Left lobe of liver (tissue), 2 donors: ENCODE measurements at regions not wholly inside any gene's neighbourhood (a gene's known extent, or its start where the extent isn't known, plus 50 kb on each side); places are given as distances from the start of the nearest gene placed in this dataset.

Experiments used
- ATAC-seq: fragments of 200-7000 bp; cut with Tn5 transposase; one replicate; pipeline ENCODE4 v1.9.1; 2020; ENCODE audit warnings: mild to moderate bottlenecking, moderate library complexity
- DNase-seq: peaks from one replicate; pipeline ENCODE4 v3.0.0-alpha.2; 2020; ENCODE audit warnings: low spot score
- donor health status: DM: no; HTN: no; CAD: no; lungs with moderate emphysema.
- donor health status: DM: no; HTN: yes; CAD: no.

GRCh38 chr7:33806298-33807154, 98.8 kb upstream of the BMPER start:
- ATAC-seq = peak; percentile 47
- DNase-seq = no peak

- no peak for ATAC-seq
- DNase-seq = no peak
Observed at GRCh38 chr7:33807155-33807530, 98.2 kb upstream of the BMPER start.

- DNase-seq (no peak), ATAC-seq (peak; percentile 54)
Observed at GRCh38 chr7:33807779-33808482, 97.4 kb upstream of the BMPER start.

- DNase-seq = no peak
- no peak for ATAC-seq
Observed at GRCh38 chr7:33809228-33809627, 96.1 kb upstream of the BMPER start.

GRCh38 chr7:33810356-33810755, 95.0 kb upstream of the BMPER start:
- ATAC-seq = no peak
- no peak for DNase-seq

- ATAC-seq (no peak), DNase-seq (no peak)
Observed at GRCh38 chr7:33813331-33813730, 92.0 kb upstream of the BMPER start.

GRCh38 chr7:33814400-33814799, 90.9 kb upstream of the BMPER start:
- no peak for DNase-seq
- peak; percentile 39 for ATAC-seq

GRCh38 chr7:33814936-33815335, 90.4 kb upstream of the BMPER start:
- ATAC-seq (no peak), DNase-seq (no peak)

- no peak for DNase-seq
- no peak for ATAC-seq
Observed at GRCh38 chr7:33815336-33815735, 90.0 kb upstream of the BMPER start.

GRCh38 chr7:33816106-33816505, 89.2 kb upstream of the BMPER start:
- ATAC-seq (no peak), DNase-seq (no peak)

- ATAC-seq = no peak
- DNase-seq = no peak
Observed at GRCh38 chr7:33819658-33820057, 85.7 kb upstream of the BMPER start.

GRCh38 chr7:33820206-33820605, 85.1 kb upstream of the BMPER start:
- DNase-seq (no peak), ATAC-seq (no peak)

GRCh38 chr7:33821970-33822369, 83.4 kb upstream of the BMPER start:
- ATAC-seq (no peak), DNase-seq (no peak)

GRCh38 chr7:33823913-33824312, 81.4 kb upstream of the BMPER start:
- no peak for ATAC-seq
- DNase-seq = no peak

GRCh38 chr7:33824911-33825459, 80.4 kb upstream of the BMPER start:
- no peak for ATAC-seq
- DNase-seq = no peak

GRCh38 chr7:33825644-33826043, 79.7 kb upstream of the BMPER start:
- no peak for DNase-seq
- no peak for ATAC-seq

GRCh38 chr7:33829536-33829935, 75.8 kb upstream of the BMPER start:
- no peak for DNase-seq
- ATAC-seq = no peak

- ATAC-seq (no peak), DNase-seq (no peak)
Observed at GRCh38 chr7:33831389-33832141, 73.8 kb upstream of the BMPER start.

- DNase-seq (no peak), ATAC-seq (no peak)
Observed at GRCh38 chr7:33832271-33832721, 73.0 kb upstream of the BMPER start.

GRCh38 chr7:33836797-33837355, 68.5 kb upstream of the BMPER start:
- DNase-seq (no peak), ATAC-seq (no peak)

- DNase-seq (no peak), ATAC-seq (no peak)
Observed at GRCh38 chr7:33837356-33837851, 67.9 kb upstream of the BMPER start.
